ENCODE measurements at regions not wholly inside any gene's neighbourhood (a gene's known extent, or its start where the extent isn't known, plus 50 kb on each side); places are given as distances from the start of the nearest gene placed in this dataset.
A peak's percentile ranks its signal among the peaks of the same experiment; 100 is the strongest.

DNA sequence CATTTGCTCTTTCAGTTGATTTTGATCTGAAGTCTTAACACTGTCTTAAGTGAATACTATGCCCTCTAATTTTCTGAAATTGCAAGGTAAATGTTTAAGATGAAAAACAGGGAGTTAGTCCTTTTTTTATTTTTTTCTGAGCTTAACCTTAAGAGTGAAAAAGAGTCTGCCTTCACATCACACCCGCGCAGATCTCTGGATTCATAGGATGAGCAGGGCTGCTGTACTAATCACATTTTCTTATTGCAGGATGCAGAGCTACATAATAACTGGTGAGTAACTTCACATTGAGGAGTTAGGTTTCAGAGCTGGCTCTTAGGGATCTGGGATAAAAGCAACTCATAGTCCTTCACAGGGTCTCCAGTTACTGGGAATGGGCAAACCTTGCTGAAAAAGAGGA, 188.7 kb upstream of the ATP1B1 start:
- Histone ChIP-seq H3K79me2 (ENCODE audit: control insufficient read depth, insufficient read depth, low read length, unreplicated experiment) (no peaks in the 10 kb centered on the region), H3K36me3 (ENCODE audit: insufficient read depth, low read length) (no peaks in the 10 kb centered on the region), H3K4me3 (ENCODE audit: low read depth, low read length) (no peak overlapping the region), H3K27ac (ENCODE audit: low read depth, low read length) (no peak overlapping the region), H2AFZ (ENCODE audit: low read length, unreplicated experiment) (no peak overlapping the region), H3K27me3 (ENCODE audit: insufficient read depth, low read length) (no peaks in the 10 kb centered on the region), H3K4me1 (ENCODE audit: control insufficient read depth, insufficient read depth, low read length, unreplicated experiment) (peaks cover 22% of the 10 kb centered on the region)

DNA sequence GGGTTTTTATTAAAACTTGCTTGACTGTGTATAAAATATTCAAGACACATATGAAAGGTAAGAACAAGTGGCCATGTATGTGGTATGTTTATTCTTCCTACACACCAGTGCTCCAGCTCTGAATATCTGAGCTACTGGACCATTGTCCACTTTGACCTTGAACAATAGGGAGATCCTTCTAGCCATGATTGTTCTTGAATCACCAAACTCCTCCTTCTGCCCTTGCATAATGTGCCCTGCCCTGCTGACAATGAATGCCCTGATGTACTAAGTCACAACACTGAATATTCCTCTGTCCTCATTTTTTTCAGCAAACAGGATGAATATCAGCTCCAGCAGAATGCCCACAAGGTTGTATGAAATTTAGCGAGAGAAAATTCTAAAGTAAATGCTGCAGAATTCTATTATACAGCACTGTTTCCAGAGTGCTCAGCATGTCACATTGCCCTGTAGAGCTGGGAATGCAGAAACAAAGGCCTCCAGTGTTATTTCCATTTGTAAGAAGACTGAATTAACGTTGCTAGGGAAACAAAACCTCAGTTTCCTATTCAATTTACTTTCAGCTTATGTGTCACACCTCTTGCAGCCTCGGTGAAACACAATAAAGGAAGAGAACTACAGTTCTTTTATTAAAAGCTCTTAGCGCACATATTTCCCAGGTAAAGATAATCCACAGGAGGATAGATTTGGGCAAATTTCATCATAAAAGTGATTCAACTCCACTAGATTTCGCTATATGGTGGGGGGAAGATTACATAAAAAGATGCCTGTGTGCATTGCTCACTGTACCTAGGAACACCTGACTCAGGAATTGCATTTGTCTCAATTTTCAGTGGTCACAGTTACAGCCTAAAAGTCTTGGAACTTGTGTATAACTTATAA, 187.4 kb upstream of the ATP1B1 start:
- H3K27ac ChIP-seq (ENCODE audit: low read depth, low read length) = no peak overlapping the region
- no peak overlapping the region for H3K4me3 ChIP-seq (ENCODE audit: low read depth, low read length)
- no peaks in the 10 kb centered on the region for H3K79me2 ChIP-seq (ENCODE audit: control insufficient read depth, insufficient read depth, low read length, unreplicated experiment)
- no peaks in the 10 kb centered on the region for H3K36me3 ChIP-seq (ENCODE audit: insufficient read depth, low read length)
- H3K27me3 ChIP-seq (ENCODE audit: insufficient read depth, low read length) = no peaks in the 10 kb centered on the region
- H2AFZ ChIP-seq (ENCODE audit: low read length, unreplicated experiment) = no peak overlapping the region
- peaks cover 31% of the 10 kb centered on the region for H3K4me1 ChIP-seq (ENCODE audit: control insufficient read depth, insufficient read depth, low read length, unreplicated experiment)

DNA sequence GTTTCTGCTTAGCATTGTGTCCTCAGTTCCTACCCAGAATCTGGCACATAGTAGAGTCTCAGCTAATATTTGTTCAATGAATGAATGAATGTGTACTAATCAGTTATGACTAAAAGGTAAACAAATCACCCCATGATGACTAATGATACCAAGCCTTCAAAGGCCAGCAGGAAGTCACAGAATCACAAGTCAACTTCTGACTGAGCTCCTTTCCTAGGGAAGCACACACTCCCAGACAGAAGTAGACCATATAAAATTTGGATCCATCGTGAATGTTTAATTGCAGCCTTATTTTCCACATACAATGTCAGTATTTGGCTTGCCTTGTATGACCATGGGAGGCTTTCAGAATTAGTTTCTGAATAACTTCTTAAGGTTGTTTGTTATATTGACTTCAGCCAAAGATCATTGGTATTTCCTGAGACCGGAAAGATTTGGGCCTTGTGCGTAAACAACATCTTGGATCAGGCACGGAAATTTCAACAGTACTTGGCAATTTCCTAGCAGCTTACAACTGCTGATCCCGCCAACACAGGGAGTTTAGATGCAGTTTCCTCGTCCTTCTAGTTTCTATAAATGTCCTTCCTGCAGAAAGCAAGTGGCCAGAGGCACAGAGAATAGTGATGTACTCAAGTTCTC, 185.9 kb upstream of the ATP1B1 start:
- Histone ChIP-seq H3K27ac (ENCODE audit: low read depth, low read length) (peak overlapping the region; percentile 86), H3K36me3 (ENCODE audit: insufficient read depth, low read length) (no peaks in the 10 kb centered on the region), H3K4me3 (ENCODE audit: low read depth, low read length) (peak overlapping the region; percentile 35; the same call in 1 of the 2 replicates), H3K27me3 (ENCODE audit: insufficient read depth, low read length) (no peaks in the 10 kb centered on the region), H2AFZ (ENCODE audit: low read length, unreplicated experiment) (peak overlapping the region; percentile 39), H3K79me2 (ENCODE audit: control insufficient read depth, insufficient read depth, low read length, unreplicated experiment) (no peaks in the 10 kb centered on the region), H3K4me1 (ENCODE audit: control insufficient read depth, insufficient read depth, low read length, unreplicated experiment) (peaks cover 32% of the 10 kb centered on the region)

DNA sequence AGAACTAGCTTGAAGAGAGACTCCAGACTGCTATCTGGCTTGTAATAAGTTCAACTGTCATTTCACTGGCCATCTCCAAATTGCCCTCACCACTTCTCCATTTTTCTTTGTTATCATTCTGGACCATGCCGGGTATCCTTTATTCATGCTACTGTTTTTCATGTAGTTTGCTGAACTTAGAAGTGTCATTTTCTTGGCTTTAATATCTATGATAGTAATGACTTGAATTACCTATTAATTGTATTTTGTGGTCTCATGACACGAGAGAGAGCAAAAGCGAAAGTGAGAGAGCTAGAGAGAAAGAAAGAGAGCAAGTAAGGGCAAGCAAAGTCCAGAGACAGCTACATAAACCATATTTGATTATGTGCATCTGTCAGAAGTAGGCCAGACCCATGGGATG, 184.9 kb upstream of the ATP1B1 start:
- peak overlapping the region; percentile 39 for H2AFZ ChIP-seq (ENCODE audit: low read length, unreplicated experiment)
- no peaks in the 10 kb centered on the region for H3K27me3 ChIP-seq (ENCODE audit: insufficient read depth, low read length)
- H3K4me1 ChIP-seq (ENCODE audit: control insufficient read depth, insufficient read depth, low read length, unreplicated experiment) = peaks cover 32% of the 10 kb centered on the region
- peak overlapping the region; percentile 86 for H3K27ac ChIP-seq (ENCODE audit: low read depth, low read length)
- no peaks in the 10 kb centered on the region for H3K79me2 ChIP-seq (ENCODE audit: control insufficient read depth, insufficient read depth, low read length, unreplicated experiment)
- H3K36me3 ChIP-seq (ENCODE audit: insufficient read depth, low read length) = no peaks in the 10 kb centered on the region
- H3K4me3 ChIP-seq (ENCODE audit: low read depth, low read length) = no peak overlapping the region; the same call in 1 of the 2 replicates

DNA sequence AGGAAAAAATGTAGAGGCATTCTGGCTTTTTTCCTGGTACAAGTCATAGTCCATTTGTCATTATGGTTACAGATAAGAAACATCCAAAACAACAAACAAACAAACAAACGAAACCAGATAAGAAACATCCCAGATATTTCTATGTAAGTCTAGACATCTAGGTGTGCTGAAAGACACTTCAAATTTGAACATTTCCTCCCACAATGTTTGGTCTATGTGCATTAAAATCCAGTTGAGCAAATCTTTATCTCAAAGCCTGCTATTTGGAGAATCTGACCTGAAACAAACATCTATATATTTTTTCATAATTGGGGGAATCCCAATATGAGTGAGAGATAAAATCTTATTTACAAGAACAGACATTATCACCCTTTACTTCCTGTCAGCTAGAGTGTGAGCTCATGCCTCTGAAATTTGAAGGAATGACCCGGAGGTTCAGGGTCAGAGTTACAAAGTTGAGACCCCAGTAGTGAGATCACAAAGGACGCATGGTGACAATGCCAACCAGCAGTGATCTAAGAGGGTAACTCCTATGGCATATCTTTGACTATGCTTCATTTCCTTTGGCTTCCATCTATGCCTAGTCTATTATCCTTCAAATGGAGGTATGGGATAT, 182.9 kb upstream of the ATP1B1 start:
- no peaks in the 10 kb centered on the region for H3K27me3 ChIP-seq (ENCODE audit: insufficient read depth, low read length)

DNA sequence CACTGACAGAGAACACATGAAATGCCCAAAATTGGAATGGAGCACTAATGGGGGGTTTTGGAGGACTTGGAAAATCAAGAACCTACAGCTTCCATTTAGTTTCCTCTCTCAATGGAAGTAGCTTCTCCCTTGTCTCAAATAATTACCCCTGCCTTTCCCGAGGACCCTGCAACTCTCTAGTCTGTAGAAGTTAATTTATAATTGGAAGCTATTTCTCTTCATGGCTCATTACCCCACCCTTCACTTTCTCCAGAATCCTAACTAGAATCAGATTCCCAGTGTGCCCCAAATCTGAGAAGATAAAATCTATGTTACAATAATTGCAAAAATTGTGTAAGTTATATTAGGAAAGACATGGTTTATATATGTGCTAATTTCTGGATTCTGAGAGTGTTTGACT, 181.5 kb upstream of the ATP1B1 start:
- Histone ChIP-seq H3K27me3 (ENCODE audit: insufficient read depth, low read length) (no peaks in the 10 kb centered on the region), H2AFZ (ENCODE audit: low read length, unreplicated experiment) (no peak overlapping the region), H3K27ac (ENCODE audit: low read depth, low read length) (no peak overlapping the region), H3K36me3 (ENCODE audit: insufficient read depth, low read length) (no peaks in the 10 kb centered on the region), H3K4me1 (ENCODE audit: control insufficient read depth, insufficient read depth, low read length, unreplicated experiment) (peaks cover 31% of the 10 kb centered on the region), H3K79me2 (ENCODE audit: control insufficient read depth, insufficient read depth, low read length, unreplicated experiment) (no peaks in the 10 kb centered on the region), H3K4me3 (ENCODE audit: low read depth, low read length) (no peak overlapping the region)

More for the DNA sequence above, 182.9 kb upstream of the ATP1B1 start:
- no peaks in the 10 kb centered on the region for H3K79me2 ChIP-seq (ENCODE audit: control insufficient read depth, insufficient read depth, low read length, unreplicated experiment)
- H3K36me3 ChIP-seq (ENCODE audit: insufficient read depth, low read length) = no peaks in the 10 kb centered on the region
- no peak overlapping the region for H3K4me3 ChIP-seq (ENCODE audit: low read depth, low read length)
- H3K27ac ChIP-seq (ENCODE audit: low read depth, low read length) = no peak overlapping the region
- no peak overlapping the region for H2AFZ ChIP-seq (ENCODE audit: low read length, unreplicated experiment)
- H3K4me1 ChIP-seq (ENCODE audit: control insufficient read depth, insufficient read depth, low read length, unreplicated experiment) = peaks cover 32% of the 10 kb centered on the region

DNA sequence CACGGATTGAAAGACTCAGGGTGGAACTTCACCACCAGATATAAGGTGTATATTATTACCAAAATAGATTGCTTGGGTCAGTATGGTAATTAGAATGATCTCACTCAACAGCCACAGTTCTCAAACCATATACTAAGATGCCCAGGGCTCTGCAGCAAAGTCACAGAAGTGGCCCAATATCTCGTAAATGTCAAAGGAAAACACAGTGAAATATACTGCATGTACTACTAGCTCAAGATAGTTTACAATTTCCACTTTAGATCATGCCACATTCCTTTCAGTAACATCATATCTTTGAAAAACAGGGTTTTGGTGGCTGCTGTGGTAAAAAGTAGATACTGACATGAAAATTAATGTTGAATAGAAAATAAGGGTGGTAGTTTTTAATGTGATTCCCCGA, 180.3 kb upstream of the ATP1B1 start:
- peaks cover 19% of the 10 kb centered on the region for H3K4me1 ChIP-seq (ENCODE audit: control insufficient read depth, insufficient read depth, low read length, unreplicated experiment)
- H3K79me2 ChIP-seq (ENCODE audit: control insufficient read depth, insufficient read depth, low read length, unreplicated experiment) = no peaks in the 10 kb centered on the region
- H3K27ac ChIP-seq (ENCODE audit: low read depth, low read length) = no peak overlapping the region
- no peak overlapping the region for H3K4me3 ChIP-seq (ENCODE audit: low read depth, low read length)
- no peaks in the 10 kb centered on the region for H3K27me3 ChIP-seq (ENCODE audit: insufficient read depth, low read length)
- no peaks in the 10 kb centered on the region for H3K36me3 ChIP-seq (ENCODE audit: insufficient read depth, low read length)
- no peak overlapping the region for H2AFZ ChIP-seq (ENCODE audit: low read length, unreplicated experiment)

DNA sequence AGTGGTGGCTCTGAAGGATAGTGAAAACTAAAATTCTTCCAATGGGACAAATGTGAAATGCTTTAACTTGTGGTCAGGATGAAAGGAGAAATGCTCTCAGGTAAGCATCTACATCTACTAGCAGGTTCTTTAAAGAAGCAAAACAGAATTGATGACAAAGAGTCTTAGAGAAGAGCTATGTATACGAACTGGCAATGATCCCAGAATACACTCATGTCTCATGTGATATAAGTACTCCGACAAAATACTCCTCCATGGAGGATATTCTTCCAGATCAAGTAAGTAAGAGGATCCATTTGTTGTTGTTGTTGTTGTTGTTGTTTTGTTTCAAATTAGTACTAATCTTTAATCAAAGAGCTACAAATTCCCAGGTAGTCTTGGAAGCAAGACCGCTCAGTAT, 174.0 kb upstream of the ATP1B1 start:
- H2AFZ ChIP-seq (ENCODE audit: low read length, unreplicated experiment) = no peak overlapping the region
- no peaks in the 10 kb centered on the region for H3K27me3 ChIP-seq (ENCODE audit: insufficient read depth, low read length)
- H3K79me2 ChIP-seq (ENCODE audit: control insufficient read depth, insufficient read depth, low read length, unreplicated experiment) = no peaks in the 10 kb centered on the region
- H3K4me3 ChIP-seq (ENCODE audit: low read depth, low read length) = no peak overlapping the region
- no peaks in the 10 kb centered on the region for H3K4me1 ChIP-seq (ENCODE audit: control insufficient read depth, insufficient read depth, low read length, unreplicated experiment)
- H3K27ac ChIP-seq (ENCODE audit: low read depth, low read length) = no peak overlapping the region
- H3K36me3 ChIP-seq (ENCODE audit: insufficient read depth, low read length) = no peaks in the 10 kb centered on the region

DNA sequence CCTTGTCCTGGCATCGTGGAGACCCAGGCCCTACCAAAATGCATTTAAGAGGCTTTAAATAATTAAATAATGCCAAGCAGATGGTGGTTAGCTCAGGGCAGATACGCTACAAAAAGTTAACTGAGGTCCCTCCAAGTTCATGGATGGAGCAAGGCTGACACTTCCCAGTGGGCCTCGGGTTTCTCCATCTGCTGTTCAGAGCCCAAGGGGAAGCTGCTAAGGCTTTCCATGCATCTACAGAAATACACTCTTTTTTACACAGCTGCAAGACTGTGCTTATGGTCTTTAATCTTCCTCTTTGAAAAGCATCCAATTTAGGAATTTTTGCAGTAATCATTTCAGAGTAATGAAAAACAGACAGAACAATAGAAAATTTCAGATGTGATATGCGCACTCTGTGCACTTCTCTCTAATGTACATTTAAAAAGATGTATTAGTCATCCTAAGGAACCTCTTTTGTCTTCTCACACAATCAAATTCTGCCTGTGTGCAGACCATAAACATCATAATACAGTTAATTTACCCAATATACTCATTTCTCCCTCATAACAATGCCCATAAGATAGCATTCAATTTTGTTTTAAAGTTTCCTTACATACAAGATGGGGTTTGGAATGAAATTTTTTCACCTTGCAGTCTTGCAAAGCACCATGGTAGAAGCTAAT, 173.2 kb upstream of the ATP1B1 start:
- H3K4me3 ChIP-seq (ENCODE audit: low read depth, low read length) = no peak overlapping the region
- no peaks in the 10 kb centered on the region for H3K27me3 ChIP-seq (ENCODE audit: insufficient read depth, low read length)
- no peaks in the 10 kb centered on the region for H3K36me3 ChIP-seq (ENCODE audit: insufficient read depth, low read length)
- H2AFZ ChIP-seq (ENCODE audit: low read length, unreplicated experiment) = no peak overlapping the region
- H3K27ac ChIP-seq (ENCODE audit: low read depth, low read length) = no peak overlapping the region
- H3K79me2 ChIP-seq (ENCODE audit: control insufficient read depth, insufficient read depth, low read length, unreplicated experiment) = no peaks in the 10 kb centered on the region
- H3K4me1 ChIP-seq (ENCODE audit: control insufficient read depth, insufficient read depth, low read length, unreplicated experiment) = no peaks in the 10 kb centered on the region

DNA sequence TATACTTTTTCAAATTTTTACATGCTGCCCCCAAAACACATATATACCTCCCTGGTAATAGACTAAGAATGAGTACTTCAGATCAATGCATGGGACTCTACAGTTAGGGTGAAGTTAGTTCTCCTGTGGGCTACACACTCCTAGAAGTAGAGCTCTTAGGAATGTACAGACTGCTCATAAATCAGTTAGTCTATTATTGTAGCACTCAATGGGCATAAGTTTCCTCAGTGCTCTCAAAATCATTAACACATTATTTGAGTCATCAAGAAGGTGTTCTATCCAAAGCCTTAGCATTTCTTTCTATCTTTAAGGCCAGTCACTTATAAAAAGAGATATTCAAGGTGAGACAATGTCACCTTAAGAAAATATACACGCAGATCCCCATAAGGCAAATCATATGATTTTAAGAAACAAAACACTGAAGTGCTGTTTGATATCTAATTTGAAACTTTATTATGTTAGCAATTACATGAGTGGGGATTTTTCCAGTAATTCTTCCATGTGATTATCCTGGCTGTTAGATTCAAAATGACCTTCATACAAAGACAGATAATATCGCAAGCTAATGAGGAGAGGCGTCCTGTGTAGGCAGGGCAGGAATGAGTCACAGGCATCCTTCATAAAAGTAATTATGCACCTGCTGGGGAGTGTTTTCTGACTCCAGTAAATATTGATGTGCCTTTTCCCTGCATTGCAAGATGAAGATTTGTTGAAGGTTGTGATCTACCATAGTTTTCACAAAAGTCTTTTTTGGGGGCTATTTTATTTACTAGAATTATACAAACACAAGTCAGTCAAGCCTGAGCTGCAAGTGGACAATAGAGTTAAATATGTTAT, 167.2 kb upstream of the ATP1B1 start:
- no peak overlapping the region for H3K4me3 ChIP-seq (ENCODE audit: low read depth, low read length)
- H3K79me2 ChIP-seq (ENCODE audit: control insufficient read depth, insufficient read depth, low read length, unreplicated experiment) = no peaks in the 10 kb centered on the region
- no peak overlapping the region for H2AFZ ChIP-seq (ENCODE audit: low read length, unreplicated experiment)
- H3K4me1 ChIP-seq (ENCODE audit: control insufficient read depth, insufficient read depth, low read length, unreplicated experiment) = no peaks in the 10 kb centered on the region
- no peaks in the 10 kb centered on the region for H3K27me3 ChIP-seq (ENCODE audit: insufficient read depth, low read length)
- H3K36me3 ChIP-seq (ENCODE audit: insufficient read depth, low read length) = no peaks in the 10 kb centered on the region
- H3K27ac ChIP-seq (ENCODE audit: low read depth, low read length) = no peak overlapping the region
